ENCODE measurements at regions not wholly inside any gene's neighbourhood (a gene's known extent, or its start where the extent isn't known, plus 50 kb on each side); places are given as distances from the start of the nearest gene placed in this dataset.

DNA sequence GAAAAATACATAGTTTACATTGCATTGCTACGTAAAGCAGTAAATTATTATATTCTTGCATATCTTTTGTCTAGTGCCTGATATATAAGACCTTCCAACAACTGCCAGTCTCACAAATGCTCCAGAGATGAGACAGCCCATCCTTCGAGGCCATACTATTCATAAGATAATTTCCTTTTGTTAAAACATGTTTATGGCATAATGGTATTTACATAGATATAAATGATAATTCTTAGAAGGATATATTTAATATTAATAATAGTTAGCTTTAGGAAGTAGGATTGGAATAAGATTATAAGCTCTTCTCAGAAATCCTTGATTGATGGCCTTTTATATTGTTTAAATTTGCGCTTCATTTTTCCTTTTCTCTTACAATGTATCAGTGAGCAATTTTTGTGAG is 1410.1 kb upstream of the MIR17HG start:
- no peak for DNase-seq

GRCh38 chr13:89940383-89940782 is 1407.1 kb upstream of the MIR17HG start:
- DNase-seq: no peak

- DNase-seq: no peak
Observed at GRCh38 chr13:89943139-89943538, 1404.3 kb upstream of the MIR17HG start.

GRCh38 chr13:89950225-89950624 is 1397.3 kb upstream of the MIR17HG start:
- no peak for DNase-seq

- DNase-seq: no peak
Observed at GRCh38 chr13:89951341-89951740, 1396.1 kb upstream of the MIR17HG start.

- DNase-seq: no peak
Observed at GRCh38 chr13:89953581-89953980, 1393.9 kb upstream of the MIR17HG start.

- DNase-seq: no peak
Observed at GRCh38 chr13:89955773-89956172, 1391.7 kb upstream of the MIR17HG start.

GRCh38 chr13:89959074-89959473 is 1388.4 kb upstream of the MIR17HG start:
- no peak for DNase-seq

DNA sequence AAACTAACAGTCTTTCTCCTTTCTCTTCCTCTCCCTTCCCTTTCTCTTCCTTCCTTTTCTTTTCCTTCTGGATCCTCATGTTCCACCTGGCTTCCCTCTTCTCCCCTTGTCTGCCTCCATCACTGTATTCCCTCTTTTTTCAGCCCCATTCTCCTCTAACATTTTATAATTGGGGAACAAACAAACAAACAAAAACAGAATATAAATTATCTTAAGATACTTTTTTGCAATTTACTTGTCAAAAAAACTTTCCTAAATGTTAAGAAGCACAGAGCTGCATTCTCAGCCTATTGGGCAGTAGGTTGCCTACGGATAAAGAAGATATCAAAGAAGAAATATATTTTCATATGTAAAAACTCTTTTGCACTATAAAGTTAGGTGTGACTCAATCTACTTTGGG is 1382.2 kb upstream of the MIR17HG start:
- no peak for DNase-seq

- no peak for DNase-seq
Observed at GRCh38 chr13:89966524-89966923, 1381.0 kb upstream of the MIR17HG start.

- DNase-seq: no peak
Observed at GRCh38 chr13:89967701-89968100, 1379.8 kb upstream of the MIR17HG start.

DNA sequence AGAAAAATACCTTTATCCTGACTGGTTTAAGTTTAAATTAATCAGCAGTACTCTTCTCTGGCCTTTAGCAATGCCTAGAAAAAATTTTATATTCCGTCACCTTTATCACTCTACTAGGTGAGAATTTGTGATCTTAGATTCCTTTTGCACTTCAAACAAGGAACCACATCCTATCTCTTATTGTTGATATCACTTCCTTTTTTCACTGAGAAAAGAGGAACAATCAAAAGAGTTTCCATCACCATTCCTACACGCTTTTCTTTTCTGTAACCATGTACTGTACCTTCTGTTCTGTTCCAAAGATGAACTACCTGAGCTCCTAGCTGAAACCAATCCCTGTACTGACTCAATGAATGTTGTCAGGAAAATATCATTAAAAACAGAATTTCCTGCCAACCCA is 1379.0 kb upstream of the MIR17HG start:
- DNase-seq: no peak

DNA sequence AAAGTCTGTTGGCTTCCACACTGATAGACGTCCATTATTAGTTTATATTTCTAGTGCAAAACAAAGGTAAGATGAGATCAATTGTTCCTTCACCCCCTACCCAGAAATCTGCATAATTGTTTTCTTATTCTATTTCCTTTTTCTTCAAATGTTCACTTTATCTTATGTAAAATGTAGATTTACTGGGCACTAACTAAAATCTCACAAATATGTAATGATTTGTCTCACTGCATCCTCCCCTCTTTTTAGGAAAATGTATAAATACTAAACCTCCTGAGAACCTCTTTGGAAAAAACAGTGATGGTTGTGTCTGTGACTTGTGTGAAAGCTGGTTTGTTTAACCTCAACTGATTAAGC is 1377.2 kb upstream of the MIR17HG start:
- DNase-seq: no peak

DNA sequence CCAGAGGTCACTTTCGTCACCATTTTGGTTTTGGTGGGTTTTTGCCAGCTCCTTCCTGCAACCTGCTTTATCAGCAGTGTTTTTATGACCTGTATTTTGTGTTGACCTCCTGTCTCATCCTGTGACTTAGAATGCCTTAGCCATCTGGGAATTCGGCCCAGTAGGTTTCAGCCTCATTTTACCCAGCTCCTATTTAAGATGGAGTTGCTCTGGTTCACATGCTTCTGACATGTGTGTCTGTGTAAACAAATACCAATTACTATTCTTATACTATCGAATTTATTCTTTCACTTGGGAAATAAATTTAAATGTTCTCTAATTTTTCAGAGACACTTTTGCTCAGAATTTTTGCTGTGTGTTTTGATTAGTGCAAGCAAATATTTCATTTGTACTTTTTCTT is 1370.3 kb upstream of the MIR17HG start:
- no peak for DNase-seq

- no peak for DNase-seq
Observed at GRCh38 chr13:89980896-89981295, 1366.6 kb upstream of the MIR17HG start.

- no peak for DNase-seq
Observed at GRCh38 chr13:89982407-89983095, 1364.9 kb upstream of the MIR17HG start.

GRCh38 chr13:89988206-89988605 is 1359.3 kb upstream of the MIR17HG start:
- no peak for DNase-seq

DNA sequence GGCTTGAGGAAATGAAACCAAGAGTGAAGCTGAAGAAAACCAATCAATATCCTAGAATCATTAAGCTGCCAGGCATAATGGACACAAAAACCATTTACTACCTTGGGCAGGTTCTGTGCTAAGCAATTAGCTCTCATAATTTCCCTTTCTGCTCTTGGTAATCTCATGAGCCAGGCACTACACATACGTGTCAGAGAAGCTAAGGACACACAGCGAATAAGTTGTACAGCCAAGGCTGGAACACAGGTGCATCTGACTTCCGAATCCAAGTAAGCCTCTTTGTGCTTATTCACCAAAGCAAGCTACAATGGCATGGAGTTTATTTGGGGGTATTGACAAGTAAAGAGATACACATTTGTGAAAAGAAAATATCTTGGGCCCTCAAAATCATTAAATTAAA is 1343.9 kb upstream of the MIR17HG start:
- DNase-seq: no peak

DNA sequence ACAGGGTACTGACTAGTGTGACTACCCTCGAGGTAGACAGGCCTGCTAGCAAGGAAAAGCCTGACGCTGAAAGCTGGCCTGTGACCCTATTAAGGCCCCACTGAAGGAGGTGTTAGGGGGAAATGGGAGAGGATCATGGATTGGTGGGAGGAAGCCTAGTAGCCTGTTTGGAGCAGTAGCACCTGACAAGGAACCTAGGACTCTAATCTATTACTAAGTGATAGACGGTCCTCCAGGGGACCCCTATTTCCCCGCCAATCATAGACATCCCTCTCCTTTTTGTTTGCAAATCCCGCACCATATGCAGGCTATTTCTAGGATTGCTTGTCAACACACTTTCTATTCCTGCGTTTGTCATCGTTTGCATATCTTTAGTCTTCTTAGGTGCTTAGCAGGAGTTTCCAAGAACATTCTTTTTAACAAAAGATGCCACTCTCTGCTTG is 1338.8 kb upstream of the MIR17HG start:
- DNase-seq: no peak

DNA sequence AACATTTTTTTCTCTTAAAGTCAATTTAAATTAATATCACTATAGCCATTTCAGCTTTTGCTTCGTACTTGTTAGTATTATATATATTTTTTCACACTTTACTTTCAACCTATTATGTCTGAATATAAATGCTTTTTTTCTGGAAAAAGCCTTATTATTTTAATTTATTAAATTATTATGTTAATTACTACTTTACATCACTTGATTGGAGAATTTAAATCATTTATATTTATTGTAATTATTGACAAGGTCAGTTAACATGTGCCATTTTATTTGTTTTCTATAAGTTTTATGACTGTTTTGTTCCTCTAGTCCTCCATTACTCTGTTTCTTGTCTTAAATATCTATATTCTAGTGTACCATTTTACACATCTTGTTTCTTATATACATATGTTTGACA is 1333.4 kb upstream of the MIR17HG start:
- DNase-seq: no peak

DNA sequence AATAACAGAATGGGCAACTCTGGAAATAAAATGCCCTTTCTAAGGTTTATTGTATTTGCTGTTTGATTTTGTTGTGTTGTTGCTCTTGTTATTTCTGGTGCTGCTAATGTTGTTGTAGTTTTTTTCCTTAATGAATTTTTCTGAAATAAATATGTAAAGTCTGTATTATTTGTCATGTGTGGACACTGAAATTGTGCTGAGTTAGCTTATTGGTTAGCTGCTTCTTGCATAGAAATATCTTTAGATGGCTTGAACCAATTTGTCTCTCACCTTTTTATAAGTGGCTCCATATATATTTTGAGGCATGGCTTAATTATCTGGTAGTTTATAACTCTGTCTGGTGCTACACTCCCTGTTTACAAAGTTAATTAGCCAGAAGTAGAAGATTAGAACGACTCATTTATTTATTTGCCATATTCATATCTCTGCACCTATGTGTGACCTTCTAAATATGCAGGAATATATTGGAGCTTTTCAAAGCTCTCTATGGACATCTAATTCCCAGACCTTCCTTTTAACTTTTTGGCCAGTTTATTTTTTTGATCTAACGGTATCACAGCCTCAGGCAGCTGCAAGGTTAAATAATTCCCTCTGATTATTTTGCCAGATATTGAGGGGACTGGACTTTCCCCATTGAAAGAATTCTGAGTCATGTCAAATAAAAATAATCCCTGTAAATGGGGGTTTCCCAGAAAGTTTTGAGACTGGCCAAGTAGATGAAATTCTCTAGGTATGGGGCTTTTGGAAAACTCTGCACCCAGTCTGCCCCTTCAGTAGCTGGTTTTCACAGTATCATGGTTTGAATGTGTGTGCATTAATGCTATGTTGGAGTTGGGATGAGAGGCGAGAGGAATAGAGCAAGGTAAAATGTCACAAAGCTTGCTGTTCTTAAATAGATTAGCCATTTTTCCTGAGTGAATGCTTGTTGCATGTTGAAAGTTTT is 1331.7 kb upstream of the MIR17HG start:
- DNase-seq: no peak

DNA sequence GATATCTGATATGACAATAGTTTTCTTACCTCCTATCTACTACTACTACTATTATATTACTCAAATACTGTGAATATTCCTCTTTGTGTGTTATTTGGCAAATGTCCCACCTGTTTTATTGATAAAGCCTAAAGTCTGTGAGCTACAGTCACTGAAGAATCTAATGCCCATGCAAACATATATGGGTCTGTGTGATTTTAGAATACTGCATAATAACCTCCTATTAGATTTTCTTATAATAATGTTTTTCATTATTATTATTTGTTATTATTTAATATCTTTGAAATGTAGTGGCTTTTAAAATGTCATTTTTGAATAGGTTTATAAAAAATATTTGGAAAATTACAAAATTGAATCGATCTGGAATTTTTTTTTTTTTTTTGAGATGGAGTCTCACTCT is 1330.8 kb upstream of the MIR17HG start:
- DNase-seq: no peak

DNA sequence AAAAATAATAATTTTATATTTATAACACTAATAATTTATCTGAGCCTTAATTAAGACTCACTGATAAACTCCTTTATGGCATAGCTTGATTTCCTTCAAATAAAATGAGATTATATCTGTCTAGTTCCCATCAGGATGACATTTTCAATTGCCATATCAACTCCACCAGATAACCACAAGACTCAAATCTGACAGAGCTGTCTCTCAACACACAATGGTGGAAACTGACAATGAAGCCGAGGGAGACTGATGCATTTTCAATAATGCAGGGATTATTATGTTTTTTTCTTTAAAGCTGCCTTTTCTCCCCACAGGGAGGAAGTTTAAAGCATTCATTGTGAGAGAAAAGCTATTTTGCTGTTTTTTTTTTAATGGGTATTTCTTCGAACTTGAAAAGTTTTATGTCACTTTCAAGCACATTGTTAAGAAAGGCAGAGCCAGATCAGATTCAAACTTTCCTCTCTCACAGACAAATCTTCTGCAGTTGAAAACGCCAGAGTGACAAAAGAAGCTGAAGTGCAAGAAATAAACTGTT is 1326.9 kb upstream of the MIR17HG start:
- no peak for DNase-seq

DNA sequence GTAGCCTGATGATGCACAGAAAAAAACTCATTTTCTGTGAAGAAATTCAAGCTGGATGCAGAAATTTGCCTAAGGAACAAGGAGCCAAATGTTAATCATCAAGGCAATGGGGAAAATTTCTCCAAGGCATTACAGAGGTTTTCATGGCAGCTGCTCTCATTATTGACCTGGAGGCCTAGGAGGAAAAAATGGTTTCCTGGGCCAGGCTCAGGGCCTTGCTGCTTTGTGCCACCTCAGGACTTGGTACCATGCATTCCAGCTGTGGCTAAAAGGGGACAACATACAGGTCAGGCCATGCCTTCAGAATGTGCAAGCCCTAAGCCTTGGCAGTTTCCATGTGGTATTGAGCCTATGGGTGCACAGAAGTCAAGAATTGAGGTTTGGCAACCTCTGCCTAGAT is 1320.1 kb upstream of the MIR17HG start:
- no peak for DNase-seq
